NCI-H1105 treated with DMSO at 0.1 percent for 48 hours (cell line): ENCODE measurements at regions not wholly inside any gene's neighbourhood (a gene's known extent, or its start where the extent isn't known, plus 50 kb on each side); places are given as distances from the start of the nearest gene placed in this dataset.
A peak's percentile ranks its signal among the peaks of the same experiment; 100 is the strongest.
"Not testable (repeated sequence)": the region's sequence is repeated elsewhere in the genome, so short reads cannot be mapped to it uniquely, and the experiment has no call there.

Source experiments
- DNase-seq: peaks from one replicate; lab custom pipeline; 2025; lab: John Stamatoyannopoulos, UW

DNA sequence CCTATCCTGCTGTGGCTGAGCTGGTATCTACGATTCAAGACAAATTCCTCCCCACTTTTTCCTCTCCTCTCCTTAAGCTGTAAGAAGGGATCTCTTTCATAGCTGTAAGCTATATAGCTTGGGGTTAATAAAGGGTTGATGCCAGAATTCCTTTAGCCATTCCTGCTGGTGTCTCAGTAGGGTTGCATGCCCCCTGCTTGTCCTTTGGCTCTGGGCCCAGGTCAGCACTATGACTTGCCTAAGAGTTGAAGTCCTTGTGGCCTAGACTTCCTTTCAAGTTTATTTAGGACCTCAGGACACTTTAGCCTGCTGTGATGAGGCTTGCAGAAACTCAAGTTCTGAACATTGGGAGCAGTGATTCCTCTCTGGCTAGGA, 270.0 kb downstream of the AMY1C start:
- no peak for DNase-seq

DNA sequence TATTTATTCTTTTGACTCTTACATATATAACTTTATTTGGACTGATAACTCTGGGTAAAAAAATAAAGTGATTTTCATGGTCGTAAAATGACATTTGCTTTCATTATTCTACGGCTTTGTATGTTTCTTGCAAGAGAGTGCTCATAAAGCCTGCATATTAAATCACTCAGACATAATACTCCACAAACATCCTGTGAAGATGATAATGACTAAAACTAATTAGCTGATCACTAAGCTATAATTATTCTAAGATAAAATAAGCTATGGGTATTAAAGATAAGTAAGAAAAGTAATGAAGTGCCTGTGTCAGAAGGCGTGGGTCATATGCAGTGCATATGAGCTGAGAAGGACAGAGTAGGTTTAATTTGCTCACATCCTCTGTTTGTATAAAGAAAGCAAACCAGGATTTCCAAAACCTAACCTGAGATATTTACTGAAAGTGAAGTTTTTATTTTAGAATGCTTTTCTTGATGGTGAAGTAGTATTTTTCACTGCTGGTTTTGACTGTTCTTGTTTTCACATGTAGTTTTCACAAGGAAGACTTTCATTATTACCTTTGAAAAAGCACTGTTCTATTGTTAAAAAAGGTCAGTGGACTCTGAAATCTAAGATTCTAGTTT, 278.8 kb downstream of the AMY1C start:
- DNase-seq: peak; percentile 77

DNA sequence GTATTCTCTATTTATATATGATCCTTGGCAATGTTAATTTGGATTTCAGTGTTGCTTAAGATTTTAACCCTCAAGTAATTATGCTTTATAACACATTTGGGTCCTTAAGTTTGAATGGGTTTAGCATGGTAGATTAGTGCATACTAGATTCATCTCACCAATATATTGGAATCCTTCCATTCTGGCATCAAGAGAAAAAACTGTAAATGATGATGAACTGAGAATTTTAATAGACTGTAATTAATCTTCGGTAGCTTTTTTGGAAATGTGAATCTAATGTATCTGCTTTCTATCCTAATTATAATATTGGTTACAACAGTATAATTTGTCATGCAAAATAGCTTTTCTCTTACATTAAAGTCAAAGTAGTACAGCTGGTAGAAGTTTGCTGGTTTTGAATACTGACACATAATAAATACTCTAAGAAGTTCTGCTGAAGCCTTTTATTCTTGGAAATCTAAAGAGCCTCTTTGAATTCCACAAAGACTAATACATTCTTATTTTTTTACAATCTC, 279.8 kb downstream of the AMY1C start:
- DNase-seq: no peak

DNA sequence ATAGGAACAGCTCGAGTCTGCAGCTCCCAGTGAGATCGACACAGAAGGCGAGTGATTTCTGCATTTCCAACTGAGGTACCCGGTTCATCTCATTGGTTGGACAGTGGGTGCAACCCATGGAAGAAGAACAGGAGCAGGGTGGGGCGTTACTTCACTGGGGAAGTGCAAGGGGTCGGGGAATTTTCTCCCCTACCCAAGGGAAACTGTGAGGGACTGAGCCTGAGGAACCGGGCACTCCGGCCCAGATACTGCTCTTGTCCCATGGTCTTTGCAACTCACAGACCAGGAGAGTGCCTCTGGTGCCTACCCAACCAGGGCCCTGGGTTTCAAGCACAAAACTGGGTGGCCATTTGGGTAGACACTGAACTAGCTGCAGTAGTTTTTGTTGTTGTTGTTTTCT, 307.1 kb downstream of the AMY1C start:
- DNase-seq: no peak

DNA sequence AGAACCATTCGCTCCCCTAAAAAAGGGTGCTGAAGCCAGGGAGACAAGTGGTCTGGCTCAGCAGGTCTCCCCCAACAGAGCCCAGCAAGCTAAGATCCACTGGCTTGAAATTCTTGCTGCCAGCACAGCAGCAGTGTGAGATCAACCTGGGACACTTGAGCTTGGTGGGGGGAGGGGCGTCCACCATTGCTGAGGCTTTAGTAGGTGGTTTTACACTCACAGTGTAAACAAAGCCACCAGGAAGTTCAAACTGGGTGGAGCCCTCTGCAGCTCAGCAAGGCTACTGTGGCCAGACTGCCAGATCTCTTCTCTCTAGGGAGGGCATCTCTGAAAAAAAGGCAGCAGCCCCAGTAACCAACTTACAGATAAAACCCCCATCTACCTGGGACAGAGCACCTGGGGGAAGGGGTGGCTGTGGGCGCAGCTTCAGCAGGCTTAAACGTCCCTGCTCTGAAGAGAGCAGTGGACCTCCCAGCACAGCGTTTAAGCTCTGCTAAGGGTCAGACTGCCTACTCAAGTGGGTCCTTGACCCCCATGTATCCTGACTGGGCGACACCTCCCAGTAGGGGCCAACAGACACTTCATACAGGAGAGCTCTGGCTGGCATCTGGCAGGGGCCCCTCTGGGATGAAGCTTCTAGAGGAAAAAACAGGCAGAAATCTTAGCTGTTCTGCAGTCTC, 307.7 kb downstream of the AMY1C start:
- not testable (repeated sequence) for DNase-seq

DNA sequence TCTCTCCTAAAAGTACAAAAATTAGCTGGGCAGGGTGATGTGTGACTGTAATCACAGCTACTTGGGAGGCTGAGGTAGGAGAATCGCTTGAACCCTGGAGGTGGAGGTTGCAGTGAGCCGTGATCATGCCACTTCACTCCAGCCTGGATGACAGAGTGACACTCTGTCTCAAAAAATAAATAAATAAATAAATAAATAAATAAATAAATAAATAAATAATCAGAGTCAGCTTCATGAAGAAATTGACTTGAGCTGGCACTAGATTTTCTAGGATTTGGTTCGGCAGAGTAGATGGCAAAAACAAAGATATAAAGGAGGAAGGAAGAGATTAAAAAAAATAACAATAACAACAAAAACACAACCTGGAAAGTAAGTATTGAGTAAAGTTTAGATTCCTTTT, 311.9 kb downstream of the AMY1C start:
- DNase-seq: not testable (repeated sequence)

DNA sequence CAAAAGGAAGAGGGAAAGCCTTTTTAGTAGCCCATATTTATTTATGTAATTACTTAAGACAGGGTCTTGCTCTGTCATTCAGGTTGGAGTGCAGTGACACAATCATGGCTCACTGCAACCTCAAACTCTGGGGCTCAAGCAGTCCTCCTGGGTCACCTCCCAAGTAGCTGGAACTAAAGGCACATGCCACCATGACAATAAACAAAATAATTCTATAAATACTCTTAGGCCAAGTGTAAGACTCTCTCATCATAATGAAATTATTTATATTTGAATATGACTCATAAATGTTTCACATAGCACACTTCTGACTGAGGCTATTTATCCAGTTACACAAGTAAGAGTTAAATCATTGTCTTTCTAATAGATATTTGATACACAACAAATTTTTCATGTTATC, 314.7 kb downstream of the AMY1C start:
- DNase-seq: no peak

DNA sequence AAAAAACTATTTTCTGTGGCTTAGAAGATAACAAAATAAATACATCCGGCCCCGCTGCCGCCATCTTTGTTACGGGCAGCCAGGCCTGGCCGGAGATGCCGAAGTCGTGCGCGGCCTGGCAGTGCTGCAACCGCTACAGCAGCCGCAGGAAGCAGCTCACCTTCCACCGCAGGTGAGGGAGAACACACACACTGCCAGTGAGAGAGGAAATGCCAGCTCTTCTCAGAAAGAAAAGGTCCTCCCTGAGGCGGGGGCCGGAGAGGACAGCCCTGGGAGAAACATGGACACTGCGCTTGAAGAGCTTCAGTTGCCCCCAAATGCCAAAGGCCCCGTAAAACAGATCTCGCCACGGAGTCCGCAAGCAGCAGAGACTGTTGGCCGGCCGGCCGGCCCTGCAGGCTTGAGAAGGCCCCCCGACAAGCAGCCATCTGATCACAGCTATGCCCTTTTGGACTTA, 323.2 kb downstream of the AMY1C start:
- DNase-seq: peak; percentile 53

DNA sequence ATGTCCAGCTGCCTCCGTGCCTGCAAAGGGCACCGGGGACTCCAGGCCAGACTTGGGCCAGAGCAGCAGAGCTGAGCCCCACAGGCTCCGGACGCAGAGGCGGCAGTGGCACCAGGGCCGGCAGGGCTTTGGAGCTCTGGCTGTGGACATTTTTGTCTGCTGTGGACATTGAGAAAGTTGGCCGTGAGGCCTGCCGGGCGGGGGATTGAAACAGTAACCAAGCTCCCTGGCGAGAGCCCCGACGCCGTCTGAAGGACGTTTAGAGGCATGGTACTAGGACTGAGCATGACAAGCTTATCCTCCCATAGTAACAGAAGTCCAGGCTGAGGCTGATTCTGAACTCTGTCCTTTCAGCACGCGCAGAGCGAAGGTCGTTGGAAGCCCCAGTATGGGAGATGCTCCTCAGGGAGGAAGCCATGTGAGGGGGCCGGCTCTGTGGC, 323.8 kb downstream of the AMY1C start:
- DNase-seq: peak; percentile 29

DNA sequence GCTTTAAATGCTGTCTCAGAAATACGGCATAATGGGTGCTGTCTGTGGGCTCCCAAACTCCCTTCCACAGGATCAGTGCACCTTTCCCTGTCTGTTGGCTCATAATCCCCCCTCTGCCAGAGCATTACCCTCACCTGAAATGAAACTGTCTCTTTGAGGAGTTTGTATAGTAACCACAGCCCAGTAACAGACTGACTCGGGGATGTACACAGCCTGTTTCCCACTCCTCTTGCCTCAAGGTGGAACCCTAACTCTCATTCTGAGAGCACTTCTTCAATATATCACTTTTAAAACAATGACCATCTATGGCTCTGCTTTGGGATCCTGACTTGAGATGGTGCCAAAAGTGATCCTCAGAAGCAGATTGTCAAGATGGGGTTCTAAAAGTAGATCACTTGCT, 332.5 kb downstream of the AMY1C start:
- DNase-seq: no peak

DNA sequence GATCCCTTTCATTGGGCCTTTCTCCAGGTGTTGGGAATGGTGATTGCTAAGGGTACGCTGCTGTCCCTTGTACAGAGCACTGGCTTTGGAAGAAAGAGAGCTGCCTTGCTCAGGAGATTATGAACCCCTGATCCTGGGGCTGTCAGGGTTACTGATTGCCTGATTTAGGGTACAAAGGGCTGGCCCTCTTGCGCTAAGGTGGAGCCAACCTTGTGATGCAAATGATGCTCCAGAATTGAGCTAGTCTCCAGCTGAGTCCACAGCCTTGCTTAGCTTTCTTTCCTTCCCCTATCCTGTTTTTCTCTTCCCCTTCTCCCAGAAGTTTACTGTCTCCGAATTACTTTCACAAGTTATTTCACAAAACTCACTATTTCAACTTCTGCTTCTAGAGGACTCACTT, 334.7 kb downstream of the AMY1C start:
- DNase-seq: no peak

DNA sequence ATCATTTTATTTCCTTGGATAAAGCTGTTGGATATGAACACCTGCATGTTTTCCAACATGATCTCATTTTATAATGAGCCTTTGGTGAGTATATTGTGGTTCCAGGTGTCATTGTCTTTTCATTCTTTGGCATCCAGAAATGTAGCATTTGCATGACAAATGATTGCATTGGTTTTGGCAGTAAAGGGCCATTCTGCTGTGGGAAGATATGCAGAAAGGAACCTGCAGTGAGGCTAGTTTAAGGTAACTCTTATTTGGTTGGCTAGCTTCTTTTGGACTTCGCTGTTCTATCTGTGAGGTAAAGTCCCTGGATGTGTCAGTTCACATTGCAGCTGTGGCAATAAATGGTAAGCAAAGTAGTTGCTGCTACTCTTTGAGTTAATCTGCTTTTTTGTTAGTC, 343.0 kb downstream of the AMY1C start:
- peak; percentile 83 for DNase-seq

DNA sequence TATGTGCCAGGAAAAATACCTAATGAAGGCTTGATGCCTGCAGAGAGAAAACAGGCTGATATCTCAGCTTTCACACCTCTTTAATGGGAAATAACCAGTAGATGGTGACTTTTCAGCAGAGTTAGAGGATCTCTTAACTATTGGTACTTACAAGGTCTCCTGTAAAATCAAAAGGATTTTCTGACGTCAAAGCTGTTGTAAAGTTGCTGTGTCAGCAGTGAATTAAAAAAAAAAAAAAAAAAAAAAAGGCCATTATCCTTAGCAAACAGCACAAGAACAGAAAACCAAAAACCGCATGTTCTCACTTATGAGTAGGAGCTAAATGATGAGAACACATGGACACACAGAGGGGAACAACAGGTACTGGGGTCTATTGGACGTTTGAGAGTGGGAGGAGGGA, 349.1 kb downstream of the AMY1C start:
- no peak for DNase-seq

DNA sequence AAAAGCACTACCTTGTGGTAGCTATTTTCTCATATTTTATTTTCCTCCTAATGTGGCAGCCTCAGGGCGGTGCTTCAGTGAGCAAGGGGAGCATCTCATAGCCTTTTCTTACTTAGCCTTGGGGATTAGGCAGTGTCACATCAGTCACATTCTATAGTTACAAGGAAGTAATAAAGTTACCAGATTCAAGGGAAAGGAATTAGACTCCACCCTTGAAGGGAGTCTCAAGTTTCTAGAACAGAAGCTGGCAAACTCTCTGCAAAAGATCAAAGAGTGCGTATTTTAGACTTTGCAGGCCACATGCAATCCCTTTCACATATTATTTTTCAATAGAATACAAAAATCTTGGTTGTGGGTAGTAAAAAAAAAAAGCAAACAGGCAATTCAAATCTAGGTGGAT, 350.4 kb downstream of the AMY1C start:
- DNase-seq: no peak

DNA sequence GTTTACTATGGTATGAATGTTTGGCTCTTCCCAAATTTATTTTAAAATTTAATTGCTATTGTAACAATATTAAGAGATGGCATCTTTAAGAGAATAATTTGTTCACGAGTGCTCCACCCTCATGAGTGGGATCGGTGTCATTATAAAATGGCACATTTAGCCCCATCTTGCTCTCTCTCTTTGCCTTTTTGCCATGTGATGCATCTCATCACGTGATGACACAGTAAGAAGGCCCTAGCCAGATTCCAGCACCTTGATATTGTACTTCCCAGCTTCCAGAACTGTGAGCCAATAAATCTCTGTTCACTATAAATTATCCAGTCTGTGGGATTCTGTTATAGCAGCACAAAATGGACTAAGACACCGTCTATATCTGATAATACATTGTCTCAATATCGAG, 355.8 kb downstream of the AMY1C start:
- no peak for DNase-seq

DNA sequence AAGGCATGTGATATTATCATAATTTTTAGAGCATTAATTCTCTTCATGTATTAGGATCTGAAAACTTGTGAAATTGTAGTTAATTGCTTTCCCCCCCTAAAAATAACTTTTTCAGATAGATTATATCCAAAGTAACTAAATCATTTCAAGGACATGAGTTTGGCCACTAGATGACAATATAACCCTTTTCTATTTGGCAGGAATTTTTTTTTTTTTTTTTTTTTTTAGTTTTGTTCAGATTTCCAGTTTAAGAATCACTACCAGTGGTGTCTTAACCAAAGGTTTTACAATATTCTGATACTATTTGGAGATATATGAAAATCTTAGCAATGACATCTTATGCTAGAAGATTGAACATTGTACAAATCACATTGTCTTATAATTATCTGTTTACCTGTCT, 370.8 kb downstream of the AMY1C start:
- no peak for DNase-seq

DNA sequence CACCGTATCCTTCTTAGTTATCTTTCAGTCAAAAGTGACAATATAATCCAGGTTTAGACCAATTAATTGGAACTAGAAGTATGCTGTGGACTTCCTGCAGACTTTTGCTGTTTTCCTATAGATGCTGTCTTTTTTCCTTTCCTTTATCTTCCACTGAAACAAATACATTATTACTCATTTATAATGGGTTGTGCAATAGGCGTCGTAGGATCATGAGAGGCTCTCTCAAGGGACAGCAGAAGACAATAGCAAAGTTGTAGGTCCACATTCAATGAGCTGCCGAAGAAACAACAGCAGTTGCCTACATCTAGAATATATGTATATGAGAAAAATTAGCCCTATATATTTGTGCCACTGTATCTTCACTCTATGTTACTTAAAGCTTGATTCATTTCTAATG, 371.6 kb downstream of the AMY1C start:
- DNase-seq: no peak

DNA sequence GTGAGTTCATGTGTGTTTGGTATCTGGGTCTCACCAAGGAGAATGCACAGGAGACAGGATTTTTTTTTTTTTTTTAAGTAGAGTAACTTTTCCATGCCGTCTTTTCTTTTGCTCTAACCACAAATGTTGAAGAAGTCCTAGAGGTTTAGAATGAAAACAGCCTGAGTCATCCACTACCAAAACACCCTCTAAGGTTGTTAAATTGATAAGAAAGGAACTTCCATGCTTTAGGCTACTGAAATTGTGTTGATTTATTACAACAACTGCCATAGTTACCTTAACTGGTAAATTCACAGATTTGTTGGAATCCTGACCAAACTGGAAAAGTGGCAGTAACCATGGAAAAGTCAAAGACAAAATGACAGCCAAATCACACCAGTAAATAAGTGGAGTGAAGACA, 375.6 kb downstream of the AMY1C start:
- DNase-seq: no peak

DNA sequence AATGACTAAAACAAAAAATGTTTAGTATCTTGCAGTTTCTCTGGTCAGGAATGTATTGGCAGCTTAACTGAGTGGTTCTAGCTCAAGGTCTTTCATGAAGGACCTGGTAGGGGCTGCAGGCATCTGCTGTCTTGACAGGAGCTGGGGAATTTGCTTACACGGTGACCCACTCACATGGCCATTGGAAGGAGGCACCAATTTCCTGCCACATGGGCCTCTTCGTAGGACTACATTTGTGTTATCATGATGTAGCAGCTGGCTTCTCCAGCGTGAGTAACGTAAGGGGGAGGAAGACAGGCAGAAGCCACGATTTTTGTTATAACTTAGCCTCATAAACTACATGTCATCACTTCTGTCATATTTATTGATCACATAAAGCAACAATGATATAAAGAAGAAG, 376.3 kb downstream of the AMY1C start:
- no peak for DNase-seq

DNA sequence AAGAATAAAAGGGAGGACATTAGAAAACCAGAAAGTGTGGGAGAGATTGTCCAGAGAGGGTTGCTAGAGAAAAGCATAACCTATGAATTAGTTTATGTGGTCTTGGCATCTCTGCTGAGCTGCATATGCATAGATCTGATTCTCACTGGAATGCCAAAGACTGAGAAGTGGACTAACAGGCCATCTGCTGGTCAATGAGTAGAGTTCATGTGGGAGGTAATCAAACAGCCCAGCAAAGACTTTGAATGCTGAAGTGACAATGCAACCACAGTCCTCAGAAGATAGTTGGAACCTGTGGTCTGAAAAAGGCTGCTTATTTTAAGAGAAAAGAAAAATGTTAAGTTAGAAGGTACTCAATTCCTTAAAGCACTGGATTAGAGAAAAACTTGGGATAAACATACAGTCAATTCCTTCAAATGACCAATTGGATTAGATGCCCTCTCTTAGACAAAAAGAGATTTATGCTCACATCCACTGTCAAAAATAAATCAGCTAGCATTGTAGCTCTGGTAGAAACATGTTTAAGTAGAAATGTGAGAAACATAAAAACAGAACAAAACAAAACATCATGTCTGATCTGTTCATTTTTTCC, 382.8 kb downstream of the AMY1C start:
- DNase-seq: peak; percentile 67

DNA sequence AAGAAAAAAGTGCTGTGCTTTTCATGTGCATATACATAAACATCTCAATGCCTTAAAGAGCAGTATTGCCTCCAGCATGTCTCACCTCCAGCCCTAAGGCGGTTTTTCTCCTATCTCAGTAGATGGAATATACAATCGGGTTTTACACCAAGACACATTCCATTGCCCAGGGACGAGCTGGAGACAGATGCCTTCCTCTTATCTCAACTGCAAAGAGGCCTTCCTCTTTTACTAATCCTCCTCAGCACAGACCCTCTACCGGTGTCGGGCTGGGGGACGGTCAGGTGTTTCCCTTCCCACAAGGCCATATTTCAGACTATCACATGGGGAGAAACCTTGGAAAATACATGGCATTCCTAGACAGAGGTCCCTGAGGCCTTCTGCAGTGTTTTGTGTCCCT, 385.3 kb downstream of the AMY1C start:
- not testable (repeated sequence) for DNase-seq

DNA sequence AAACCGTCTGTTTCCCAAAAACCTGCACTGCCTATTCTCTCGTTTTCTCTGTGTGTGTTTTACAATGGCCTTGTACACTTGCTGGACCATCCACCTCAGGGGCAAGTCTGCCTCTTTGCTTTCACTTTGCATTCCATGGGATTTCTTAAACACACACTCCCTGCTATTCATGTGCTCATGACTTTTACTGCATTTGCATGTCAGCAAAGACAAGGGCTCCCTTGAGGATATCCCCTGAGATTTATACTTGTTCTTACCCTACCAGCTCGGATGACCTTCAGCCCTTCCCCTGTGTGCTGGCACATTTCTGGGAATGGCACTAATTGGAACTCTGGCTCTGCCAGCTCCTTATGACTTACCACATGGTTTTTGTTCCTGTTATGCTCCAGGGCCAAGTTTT, 386.9 kb downstream of the AMY1C start:
- DNase-seq: no peak

DNA sequence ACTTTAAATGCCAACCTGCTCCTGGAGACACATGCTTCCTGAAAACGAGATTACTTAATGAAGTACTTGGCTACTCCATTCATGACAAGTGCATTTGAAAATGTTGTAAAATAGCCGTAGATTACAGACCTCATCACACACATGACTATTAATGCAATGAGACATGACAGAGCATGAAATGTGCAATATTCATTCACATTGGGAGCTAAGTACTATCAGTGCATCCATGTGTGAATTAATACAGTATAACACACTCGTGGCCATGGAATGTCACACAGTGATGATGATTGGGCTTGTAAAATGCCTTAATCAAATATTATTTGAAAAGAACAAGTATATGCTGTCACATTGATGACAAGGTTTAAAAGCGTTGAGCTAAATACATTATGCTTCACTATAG, 407.0 kb downstream of the AMY1C start:
- DNase-seq: no peak
